HEK293T (cell line): ENCODE measurements at regions not wholly inside any gene's neighbourhood (a gene's known extent, or its start where the extent isn't known, plus 50 kb on each side); places are given as distances from the start of the nearest gene placed in this dataset.

Source experiments
- CTCF ChIA-PET: fragments of 350-600 bp; formaldehyde crosslinking; extraction: SDS; loops from one replicate; lab custom pipeline; 2021; ENCODE audit warnings: antibody characterized with exemption, inconsistent platforms; lab: Yijun Ruan, JAX
- POLR2A ChIA-PET: fragments of 350-600 bp; formaldehyde crosslinking; extraction: SDS; loops from one replicate; lab custom pipeline; 2020; ENCODE audit warnings: antibody characterized with exemption, inconsistent platforms; lab: Yijun Ruan, JAX
- DNase-seq: peaks from one replicate; pipeline ENCODE4 v3.0.0; 2012; ENCODE audit warnings: mixed read lengths; ENCODE audit errors: extremely low spot score
- ARNT ChIP-seq: fragments of 450-650 bp; IDR thresholded peaks from 2 replicates; pipeline ENCODE4 v1.6.1; 2017; ENCODE audit warnings: mild to moderate bottlenecking
- BHLHE40 ChIP-seq: fragments of 450-650 bp; IDR thresholded peaks from 2 replicates; pipeline ENCODE4 v1.6.1; 2016; ENCODE audit warnings: mild to moderate bottlenecking, moderate library complexity, borderline replicate concordance
- CTBP1 ChIP-seq: fragments of 450-650 bp; IDR thresholded peaks from 2 replicates; pipeline ENCODE4 v1.6.1; 2016; ENCODE audit warnings: borderline replicate concordance
- ELF4 ChIP-seq: fragments of 450-650 bp; IDR thresholded peaks from 2 replicates; pipeline ENCODE4 v1.6.1; 2017; ENCODE audit warnings: antibody characterized with exemption
- FOXA1 ChIP-seq: fragments of 450-650 bp; IDR thresholded peaks from 2 replicates; pipeline ENCODE4 v1.6.1; 2016; ENCODE audit warnings: mild to moderate bottlenecking
- FOXK2 ChIP-seq: fragments of 450-650 bp; IDR thresholded peaks from 2 replicates; pipeline ENCODE4 v1.6.1; 2016; ENCODE audit warnings: mild to moderate bottlenecking
- FOXM1 ChIP-seq: fragments of 450-650 bp; IDR thresholded peaks from 2 replicates; pipeline ENCODE4 v1.6.1; 2017; ENCODE audit warnings: mild to moderate bottlenecking, borderline replicate concordance
- HDGF ChIP-seq: fragments of 450-650 bp; IDR thresholded peaks from 2 replicates; pipeline ENCODE4 v1.6.1; 2017; ENCODE audit warnings: antibody characterized with exemption, borderline replicate concordance
- L3MBTL2 ChIP-seq: fragments of 450-650 bp; conservative IDR thresholded peaks from 2 replicates; pipeline ENCODE4 v1.6.1; 2016; ENCODE audit warnings: mild to moderate bottlenecking
- LEF1 ChIP-seq: fragments of 450-650 bp; IDR thresholded peaks from 2 replicates; pipeline ENCODE4 v1.6.1; 2017; ENCODE audit warnings: mild to moderate bottlenecking, borderline replicate concordance
- NFRKB ChIP-seq: fragments of 450-650 bp; IDR thresholded peaks from 2 replicates; pipeline ENCODE4 v1.6.1; 2016; ENCODE audit warnings: mild to moderate bottlenecking, moderate library complexity
- SP1 ChIP-seq: fragments of 450-650 bp; IDR thresholded peaks from 2 replicates; pipeline ENCODE4 v1.6.1; 2017
- SUZ12 ChIP-seq: fragments of 450-650 bp; IDR thresholded peaks from 2 replicates; pipeline ENCODE4 v1.6.1; 2016; ENCODE audit warnings: mild to moderate bottlenecking
- TARDBP ChIP-seq: fragments of 450-650 bp; IDR thresholded peaks from 2 replicates; pipeline ENCODE4 v1.6.1; 2016
- ZNF384 ChIP-seq: fragments of 450-650 bp; IDR thresholded peaks from 2 replicates; pipeline ENCODE4 v1.6.1; 2016
- TF ChIP-seq, protein P1 (sequence below): fragments of 450-650 bp; IDR thresholded peaks from 2 replicates; pipeline ENCODE4 v1.6.1; 2016

DNA sequence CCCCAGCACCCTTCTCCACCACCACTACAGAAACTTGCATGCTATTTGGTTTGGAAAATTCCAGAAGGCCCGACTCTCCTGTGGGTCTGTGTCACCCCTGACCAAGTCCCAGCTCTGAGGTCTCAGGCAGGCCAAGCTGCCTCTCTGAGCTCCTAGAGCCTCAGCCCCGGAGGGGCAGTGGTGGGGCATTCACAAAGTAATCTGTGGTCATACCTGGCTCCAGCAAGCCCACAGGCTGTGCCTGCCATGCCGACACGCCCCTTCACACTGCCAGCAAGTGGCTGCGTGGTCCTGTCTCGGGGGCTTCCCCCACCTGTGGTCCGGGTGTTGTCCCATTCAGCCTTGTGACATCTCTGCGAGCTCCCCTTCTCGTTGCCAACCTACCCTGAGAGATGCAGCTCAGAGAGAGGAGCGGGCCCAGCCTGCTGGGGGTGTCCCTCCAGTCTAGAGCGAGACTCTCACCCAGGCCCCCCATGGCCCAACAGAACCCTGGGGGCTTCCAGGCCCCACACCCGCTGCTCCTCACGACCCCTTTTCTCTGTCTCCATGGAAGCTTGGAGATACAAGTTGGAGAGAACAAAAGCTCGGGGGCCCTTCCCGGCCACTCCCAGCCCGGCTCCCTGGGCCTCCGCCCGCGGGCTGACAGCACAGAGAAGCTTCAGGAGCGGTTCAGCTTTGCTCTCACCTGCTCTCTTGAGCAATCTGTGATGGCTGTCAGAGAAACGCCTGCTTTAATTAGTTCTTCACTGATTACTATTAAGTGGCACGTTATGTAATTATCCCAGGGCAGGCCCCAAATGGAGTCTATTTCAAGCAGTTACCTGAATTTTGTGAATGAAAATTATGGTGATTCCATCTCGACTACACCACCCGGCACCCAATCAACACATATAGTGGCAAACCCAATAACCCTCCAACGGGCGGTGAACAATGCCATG, 147.7 kb upstream of the PHACTR3 start:
- DNase-seq, result no peak
- ChIA-PET CTCF (interaction anchor here (0.7 to 1.5 kb wide), 2 partner anchors 10 to 19 kb away, joined by 3 to 4 read pairs; no protein-coding TSS in a partner anchor), POLR2A (no interaction called here)
- TF ChIP-seq SP1, result no peak
- TF ChIP-seq FOXA1, result no peak

DNA sequence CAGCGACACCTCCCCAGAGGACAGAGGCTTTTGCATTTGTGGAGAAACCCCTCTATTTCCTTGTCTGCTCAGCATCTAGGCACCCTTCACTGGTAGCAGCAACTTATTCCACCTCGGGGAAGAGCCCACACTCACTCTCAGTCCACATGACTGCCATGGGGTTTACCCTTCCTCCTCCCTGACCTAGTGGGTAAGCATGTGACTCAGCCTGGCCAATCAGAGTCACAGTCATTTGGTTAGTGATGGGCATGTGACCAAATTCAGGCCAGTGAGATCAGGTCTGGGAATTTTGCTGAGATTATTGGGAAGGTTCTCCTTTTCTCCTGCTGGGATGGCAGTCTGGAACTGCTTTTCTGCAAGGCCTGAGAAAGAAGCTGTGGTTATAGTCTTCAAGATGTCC, 145.7 kb upstream of the PHACTR3 start:
- no peak for DNase-seq
- TF ChIP-seq LEF1 (no peak), L3MBTL2 (no peak), FOXK2 (no peak), FOXM1 (no peak), ZNF384 (no peak), ARNT (no peak), BHLHE40 (no peak), CTBP1 (no peak), TARDBP (no peak), SUZ12 (no peak), SP1 (no peak)
- TF ChIP-seq, protein P1, sequence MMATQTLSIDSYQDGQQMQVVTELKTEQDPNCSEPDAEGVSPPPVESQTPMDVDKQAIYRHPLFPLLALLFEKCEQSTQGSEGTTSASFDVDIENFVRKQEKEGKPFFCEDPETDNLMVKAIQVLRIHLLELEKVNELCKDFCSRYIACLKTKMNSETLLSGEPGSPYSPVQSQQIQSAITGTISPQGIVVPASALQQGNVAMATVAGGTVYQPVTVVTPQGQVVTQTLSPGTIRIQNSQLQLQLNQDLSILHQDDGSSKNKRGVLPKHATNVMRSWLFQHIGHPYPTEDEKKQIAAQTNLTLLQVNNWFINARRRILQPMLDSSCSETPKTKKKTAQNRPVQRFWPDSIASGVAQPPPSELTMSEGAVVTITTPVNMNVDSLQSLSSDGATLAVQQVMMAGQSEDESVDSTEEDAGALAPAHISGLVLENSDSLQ, result no peak
- CTCF ChIA-PET, result interaction anchor here (0.6 kb wide), 1 partner anchor 37 kb away, joined by 3 read pairs; no protein-coding TSS in a partner anchor
- POLR2A ChIA-PET, result no interaction called here

DNA sequence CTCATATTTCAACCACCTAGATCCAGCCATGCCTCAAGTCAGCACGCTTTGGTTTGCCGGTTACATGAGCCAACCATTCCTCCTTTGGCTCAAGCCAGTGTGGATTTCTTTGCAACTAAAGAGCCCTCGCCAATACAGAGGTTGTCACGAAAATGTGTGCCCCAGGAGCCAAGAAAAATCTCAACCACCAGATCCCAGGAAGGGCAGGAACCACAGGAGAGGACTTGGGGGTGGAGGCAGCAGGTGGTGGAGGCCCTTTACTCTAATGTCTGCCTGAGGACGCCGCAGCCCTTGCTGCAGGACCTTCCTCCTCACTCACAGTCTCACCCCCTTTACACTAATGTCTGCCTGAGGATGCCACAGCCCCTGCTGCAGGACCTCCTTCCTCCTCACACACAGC, 144.8 kb upstream of the PHACTR3 start:
- no peak for DNase-seq
- POLR2A ChIA-PET, result no interaction called here
- CTCF ChIA-PET, result no interaction called here
- TF ChIP-seq LEF1 (no peak), SP1 (no peak), ARNT (no peak), FOXK2 (no peak)

DNA sequence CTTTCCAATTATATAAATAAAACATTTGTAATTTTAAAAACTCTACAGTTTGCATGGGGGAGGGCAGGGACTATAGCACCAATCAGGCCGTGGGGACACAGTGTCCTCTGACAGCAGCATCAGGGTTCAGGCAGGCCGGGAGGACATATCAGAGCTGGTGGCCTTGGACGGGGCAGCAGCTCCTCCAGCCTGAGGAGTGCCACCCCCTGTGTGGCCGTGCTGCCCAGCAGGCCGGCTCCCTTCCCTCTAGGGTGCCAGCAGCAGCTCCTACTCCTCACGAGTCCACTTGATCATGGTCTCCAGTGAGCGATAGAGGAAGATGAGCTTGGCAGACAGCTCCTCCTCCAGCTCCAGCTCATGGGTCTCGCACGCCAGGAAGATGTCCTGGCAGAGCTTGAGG, 144.0 kb upstream of the PHACTR3 start:
- TF ChIP-seq FOXM1 (no peak), CTBP1 (no peak), L3MBTL2 (no peak), ELF4 (no peak), HDGF (no peak), FOXK2 (no peak), LEF1 (no peak), NFRKB (no peak), FOXA1 (no peak), BHLHE40 (no peak), SUZ12 (no peak), TARDBP (no peak), ARNT (no peak), ZNF384 (no peak), SP1 (no peak)
- TF ChIP-seq, protein P1, result no peak
- ChIA-PET CTCF (no interaction called here), POLR2A (no interaction called here)
- DNase-seq, result no peak

DNA sequence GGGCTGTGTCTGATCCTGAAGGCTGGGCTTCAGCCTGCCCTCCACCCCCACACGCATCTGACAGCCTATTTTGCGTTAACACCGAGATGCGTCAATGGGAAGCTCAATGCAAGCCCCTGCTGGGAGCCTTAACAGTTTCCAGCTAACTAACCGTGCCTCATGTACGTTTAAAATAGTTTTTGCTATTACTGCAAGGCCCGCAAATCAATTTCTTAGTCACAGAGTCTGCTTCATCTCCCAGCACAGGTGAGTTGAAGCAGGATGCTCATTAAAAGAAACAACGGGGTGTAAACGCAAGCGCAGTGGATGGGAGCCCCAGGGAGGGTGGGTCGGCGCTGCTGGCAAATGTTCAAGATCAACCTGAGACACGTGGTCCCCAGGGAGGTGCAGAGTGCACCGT, 142.8 kb upstream of the PHACTR3 start:
- DNase-seq, result no peak
- TF ChIP-seq BHLHE40, result no peak
- TF ChIP-seq FOXA1, result no peak
- no peak for TF ChIP-seq SP1
- POLR2A ChIA-PET, result no interaction called here
- CTCF ChIA-PET, result no interaction called here

DNA sequence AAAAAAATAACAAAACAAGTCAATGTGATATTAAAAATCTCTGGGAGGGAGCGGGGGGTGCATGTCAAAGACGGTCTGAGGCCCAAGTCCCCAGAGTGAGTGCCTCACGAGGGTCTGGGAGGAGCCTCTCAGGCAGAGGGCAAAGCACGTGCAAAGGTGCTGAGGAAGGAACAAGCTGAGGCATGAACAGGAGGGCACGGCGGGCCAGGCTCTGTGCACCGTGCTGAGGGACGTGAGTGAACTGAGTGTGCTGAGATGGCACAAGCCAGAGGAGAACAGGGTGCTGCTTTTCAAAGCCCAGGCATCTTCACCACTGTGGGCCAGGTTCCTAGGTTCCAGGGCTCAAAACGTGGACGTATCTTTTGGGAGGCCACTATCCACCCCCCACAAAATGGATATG, 142.1 kb upstream of the PHACTR3 start:
- TF ChIP-seq, protein P1, result no peak
- TF ChIP-seq FOXA1 (no peak), CTBP1 (no peak), FOXM1 (no peak), SUZ12 (no peak), HDGF (no peak), ZNF384 (no peak), BHLHE40 (no peak), SP1 (no peak), FOXK2 (no peak), ELF4 (no peak), LEF1 (no peak), ARNT (no peak), NFRKB (no peak), L3MBTL2 (no peak), TARDBP (no peak)
- ChIA-PET POLR2A (no interaction called here), CTCF (no interaction called here)
- no peak for DNase-seq

DNA sequence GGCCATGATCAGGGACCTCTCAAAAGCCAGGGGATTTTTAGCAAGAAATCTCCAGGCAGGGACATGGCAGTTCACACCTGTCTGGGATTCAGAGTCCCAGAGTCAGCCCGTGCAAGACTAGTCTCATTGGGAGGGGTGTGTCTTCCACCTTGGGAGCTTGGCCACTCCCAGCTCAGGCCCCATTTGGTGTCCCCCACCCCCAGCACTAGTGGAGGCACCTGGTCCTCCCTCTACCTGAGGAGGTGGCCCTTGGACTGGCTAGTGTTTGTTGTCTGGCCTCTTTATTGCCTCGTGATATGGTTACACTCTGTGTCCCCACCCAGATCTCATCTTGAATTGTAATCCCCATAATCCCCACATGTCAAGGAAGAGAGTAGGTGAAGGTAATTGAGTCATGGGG, 140.8 kb upstream of the PHACTR3 start:
- POLR2A ChIA-PET, result no interaction called here
- no peak for DNase-seq
- CTCF ChIA-PET, result interaction anchor here (0.6 kb wide), 1 partner anchor 376 kb away, joined by 3 read pairs; no protein-coding TSS in a partner anchor
- no peak for TF ChIP-seq FOXK2
- no peak for TF ChIP-seq L3MBTL2
- no peak for TF ChIP-seq ARNT
- TF ChIP-seq ELF4, result no peak
- TF ChIP-seq CTBP1, result no peak
- no peak for TF ChIP-seq SP1
- no peak for TF ChIP-seq NFRKB
- no peak for TF ChIP-seq HDGF
- no peak for TF ChIP-seq FOXM1
- TF ChIP-seq ZNF384, result no peak
- TF ChIP-seq TARDBP, result no peak
- TF ChIP-seq, protein P1, result no peak
- TF ChIP-seq LEF1, result no peak
- TF ChIP-seq BHLHE40, result no peak
- no peak for TF ChIP-seq SUZ12
- TF ChIP-seq FOXA1, result no peak
